ENCODE measurements at regions not wholly inside any gene's neighbourhood (a gene's known extent, or its start where the extent isn't known, plus 50 kb on each side); places are given as distances from the start of the nearest gene placed in this dataset.

GRCh38 chr20:53738945-53739798 is 145.5 kb upstream of the ZNF217 start:
- TF ChIP-seq GATA2 (IDR thresholded peaks at IDR 0.05; ENCODE audit: low read depth, low read length): no peak
- no peak for TF ChIP-seq GATA3 (IDR thresholded peaks at IDR 0.05; ENCODE audit: low read depth, low read length)
